Breast epithelium (tissue), 4 donors: ENCODE measurements at regions not wholly inside any gene's neighbourhood (a gene's known extent, or its start where the extent isn't known, plus 50 kb on each side); places are given as distances from the start of the nearest gene placed in this dataset.

Source experiments
- DNase-seq, 2 donors: peaks; one replicate each; pipeline ENCODE4 v3.0.0-alpha.2; 2019; ENCODE audit warnings: low spot score in 2 of 2
- H3K27ac ChIP-seq, 2 donors: fragments of 200-600 bp; sonication (generic) in 1 of 2; one replicate each; pipeline ENCODE4 v1.5.1; 2016 to 2019; ENCODE audit warnings: mild to moderate bottlenecking in 1 of 2
- H3K27me3 ChIP-seq, 2 donors: fragments of 200-600 bp; sonication (generic) in 1 of 2; one replicate each; pipeline versions ENCODE4 v1.5.1 to v1.6.0; 2017 to 2019; ENCODE audit warnings: control low read depth in 1 of 2, mild to moderate bottlenecking in 1 of 2
- H3K36me3 ChIP-seq: fragments of 200-600 bp; one replicate; pipeline ENCODE4 v1.5.1; 2019
- H3K4me1 ChIP-seq, 2 donors: fragments of 200-600 bp; sonication (generic); one replicate each; pipeline ENCODE4 v1.5.1; 2016 to 2019; ENCODE audit warnings: control low read depth in 1 of 2
- H3K4me3 ChIP-seq, 3 donors: fragments of 200-600 bp; sonication (generic); 1 replicate in 2 of 3; 2 replicates in 1 of 3; pipeline ENCODE4 v1.5.1; 2016 to 2019; ENCODE audit warnings: mild to moderate bottlenecking in 3 of 3, moderate library complexity in 2 of 3
- H3K9me3 ChIP-seq, 2 donors: fragments of 200-600 bp; sonication (generic) in 1 of 2; one replicate each; pipeline ENCODE4 v1.5.1; 2016 to 2019; ENCODE audit warnings: control low read depth in 1 of 2
- POLR2A ChIP-seq: fragments of 450-650 bp; IDR thresholded peaks from one replicate; pipeline ENCODE4 v1.6.1; 2016; ENCODE audit warnings: antibody characterized with exemption, mild to moderate bottlenecking, moderate library complexity
- POLR2AphosphoS5 ChIP-seq, 3 donors: sonication (generic); formaldehyde crosslinking; IDR thresholded peaks; one replicate each; pipeline ENCODE4 v1.6.1; 2017; ENCODE audit warnings: antibody characterized with exemption in 3 of 3
- intact Hi-C: fragments of 100-400 bp; cut with DNase I; formaldehyde crosslinking; loops from one replicate; pipeline ENCODE4 v1.15.1; 2023; ENCODE audit warnings: low total_unique reads
- TF ChIP-seq, protein P1 (sequence below), 3 donors: fragments of 450-650 bp; IDR thresholded peaks; one replicate each; pipeline ENCODE4 v1.5.1; 2016 to 2017; ENCODE audit warnings: antibody characterized with exemption in 3 of 3, mild to moderate bottlenecking in 3 of 3, moderate library complexity in 3 of 3

DNA sequence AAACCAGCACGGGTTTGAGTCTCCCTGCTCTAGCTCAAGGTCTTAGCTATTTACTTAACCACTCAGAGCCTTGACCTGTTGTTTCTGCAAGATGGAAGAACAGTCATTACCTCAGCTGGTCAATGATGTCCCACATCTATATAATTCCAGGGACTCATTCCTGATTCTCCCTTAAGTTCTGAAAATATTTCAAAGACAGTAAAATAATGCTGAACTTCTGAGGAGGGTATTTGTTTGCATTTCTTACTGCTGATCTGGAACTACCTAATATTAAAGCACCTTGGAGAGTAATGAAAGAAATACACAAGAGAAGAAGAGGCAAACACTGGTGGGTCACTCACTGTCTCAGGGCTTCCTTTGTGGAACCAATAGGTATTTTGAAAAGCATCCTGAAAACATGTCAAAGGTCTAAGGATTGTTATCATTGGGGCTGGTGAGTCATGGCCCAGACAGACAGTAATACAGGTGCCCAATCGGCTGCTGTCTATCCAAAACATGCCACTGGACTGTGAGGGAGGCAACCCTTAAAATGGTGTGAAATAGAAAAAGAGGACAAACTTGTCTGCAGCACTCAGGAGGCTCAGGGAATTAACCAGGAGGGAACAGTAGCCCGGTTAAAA lies 88.7 kb upstream of the EGLN3 start:
- H3K36me3 ChIP-seq: no peaks in the 10 kb centered on the region
- peaks cover 0 to 3% of the 10 kb centered on the region in 2 donors for H3K4me1 ChIP-seq
- TF ChIP-seq, protein P1, sequence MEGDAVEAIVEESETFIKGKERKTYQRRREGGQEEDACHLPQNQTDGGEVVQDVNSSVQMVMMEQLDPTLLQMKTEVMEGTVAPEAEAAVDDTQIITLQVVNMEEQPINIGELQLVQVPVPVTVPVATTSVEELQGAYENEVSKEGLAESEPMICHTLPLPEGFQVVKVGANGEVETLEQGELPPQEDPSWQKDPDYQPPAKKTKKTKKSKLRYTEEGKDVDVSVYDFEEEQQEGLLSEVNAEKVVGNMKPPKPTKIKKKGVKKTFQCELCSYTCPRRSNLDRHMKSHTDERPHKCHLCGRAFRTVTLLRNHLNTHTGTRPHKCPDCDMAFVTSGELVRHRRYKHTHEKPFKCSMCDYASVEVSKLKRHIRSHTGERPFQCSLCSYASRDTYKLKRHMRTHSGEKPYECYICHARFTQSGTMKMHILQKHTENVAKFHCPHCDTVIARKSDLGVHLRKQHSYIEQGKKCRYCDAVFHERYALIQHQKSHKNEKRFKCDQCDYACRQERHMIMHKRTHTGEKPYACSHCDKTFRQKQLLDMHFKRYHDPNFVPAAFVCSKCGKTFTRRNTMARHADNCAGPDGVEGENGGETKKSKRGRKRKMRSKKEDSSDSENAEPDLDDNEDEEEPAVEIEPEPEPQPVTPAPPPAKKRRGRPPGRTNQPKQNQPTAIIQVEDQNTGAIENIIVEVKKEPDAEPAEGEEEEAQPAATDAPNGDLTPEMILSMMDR (IDR thresholded peaks at IDR 0.05): no peak
- TF ChIP-seq POLR2AphosphoS5 (IDR thresholded peaks at IDR 0.05) (no peak), POLR2A (no peak)
- no peak overlapping the region for H3K27ac ChIP-seq
- no peaks in the 10 kb centered on the region for H3K9me3 ChIP-seq
- no peak overlapping the region for H3K4me3 ChIP-seq
- no peak for DNase-seq
- intact Hi-C loops: no loop called here
- no peaks in the 10 kb centered on the region for H3K27me3 ChIP-seq

DNA sequence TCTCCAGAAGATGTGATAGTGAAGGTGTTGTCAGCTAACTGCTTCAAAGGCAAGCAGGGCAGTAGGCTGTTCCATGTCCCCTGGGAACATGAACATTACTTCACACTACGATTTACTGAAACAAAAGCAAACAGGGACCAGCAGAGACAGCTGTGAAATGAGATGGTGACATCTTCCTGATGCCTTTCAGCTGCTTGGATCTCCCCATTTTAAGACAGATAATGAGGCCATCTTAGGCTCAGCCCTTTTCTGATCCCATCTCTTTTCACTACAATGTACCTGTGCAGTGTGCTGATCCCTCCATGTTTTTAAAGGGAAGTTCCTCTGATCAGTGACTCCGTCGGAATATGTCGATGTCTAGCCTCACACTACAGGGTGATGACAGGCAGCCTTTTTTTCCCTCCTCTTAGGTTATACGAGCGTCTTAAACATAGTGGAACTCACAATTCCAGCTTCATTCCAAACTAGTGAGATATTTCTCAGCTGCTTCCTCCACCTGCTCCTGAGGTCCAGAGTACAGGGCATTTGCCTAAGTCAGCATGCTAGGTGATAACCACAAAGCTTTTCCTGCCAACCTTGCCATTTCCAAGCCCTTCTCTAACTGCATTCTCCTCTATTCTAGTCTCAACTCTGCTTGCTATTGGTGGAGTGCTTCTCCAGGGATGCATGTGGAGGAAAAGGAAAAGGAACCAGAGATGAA lies 87.6 kb upstream of the EGLN3 start:
- Histone ChIP-seq H3K4me1 (peaks cover 0 to 3% of the 10 kb centered on the region in 2 donors), H3K4me3 (no peak overlapping the region), H3K27me3 (no peaks in the 10 kb centered on the region), H3K27ac (no peak overlapping the region), H3K36me3 (no peaks in the 10 kb centered on the region), H3K9me3 (no peaks in the 10 kb centered on the region)
- TF ChIP-seq POLR2A: no peak
- TF ChIP-seq, protein P1 (IDR thresholded peaks at IDR 0.05): no peak
- TF ChIP-seq POLR2AphosphoS5 (IDR thresholded peaks at IDR 0.05): no peak
- DNase-seq: no peak
- intact Hi-C loops: no loop called here

DNA sequence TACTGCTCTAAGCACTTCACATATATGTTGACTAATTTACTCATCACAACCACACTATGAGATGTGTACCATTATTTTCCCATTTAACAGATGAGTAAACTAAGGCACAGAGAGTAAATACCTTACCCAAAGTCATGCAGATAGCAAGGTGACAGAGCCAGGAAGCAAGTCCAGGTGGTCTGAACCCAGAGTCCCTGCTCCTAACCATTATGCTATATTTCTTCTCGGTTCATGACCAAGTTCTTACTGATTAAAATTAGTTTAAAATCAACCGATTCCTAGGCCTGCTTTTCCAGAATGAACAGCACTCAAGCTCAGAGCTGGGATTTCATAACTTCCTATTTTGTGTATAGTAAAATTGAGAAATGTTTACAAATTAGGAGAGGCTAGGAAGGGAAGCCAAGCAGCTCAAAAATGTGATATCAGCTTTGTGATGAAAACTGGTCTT lies 85.5 kb upstream of the EGLN3 start:
- H3K9me3 ChIP-seq: no peaks in the 10 kb centered on the region
- TF ChIP-seq POLR2AphosphoS5 (IDR thresholded peaks at IDR 0.05) (no peak), POLR2A (no peak)
- TF ChIP-seq, protein P1 (IDR thresholded peaks at IDR 0.05): no peak
- no peak overlapping the region for H3K4me3 ChIP-seq
- no peaks in the 10 kb centered on the region for H3K27me3 ChIP-seq
- peak overlapping the region; percentile 68 to 84 for H3K27ac ChIP-seq
- DNase-seq: no peak
- H3K4me1 ChIP-seq: peaks cover 0 to 3% of the 10 kb centered on the region in 2 donors
- H3K36me3 ChIP-seq: no peaks in the 10 kb centered on the region
- intact Hi-C loops: no loop called here

DNA sequence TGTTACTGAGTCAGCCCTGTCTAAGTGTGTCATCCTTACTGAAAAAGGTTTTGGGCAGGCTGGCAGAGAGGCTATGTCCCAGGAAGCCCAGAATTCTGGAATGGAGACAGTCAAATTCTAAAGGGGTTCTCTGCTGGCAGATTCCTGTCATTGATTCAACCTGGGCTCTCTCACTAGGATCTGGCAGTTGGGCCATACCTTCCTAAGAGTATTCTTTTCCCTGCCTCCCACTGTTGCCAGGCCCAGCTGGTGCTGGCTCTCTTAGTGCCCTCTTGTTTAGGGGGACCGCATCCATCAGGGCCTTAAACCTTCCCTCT lies 85.0 kb upstream of the EGLN3 start:
- TF ChIP-seq POLR2A (no peak), POLR2AphosphoS5 (IDR thresholded peaks at IDR 0.05) (no peak)
- TF ChIP-seq, protein P1 (IDR thresholded peaks at IDR 0.05): no peak
- H3K4me3 ChIP-seq: no peak overlapping the region
- no peak for DNase-seq
- H3K27me3 ChIP-seq: no peaks in the 10 kb centered on the region
- peaks cover 0 to 3% of the 10 kb centered on the region in 2 donors for H3K4me1 ChIP-seq
- H3K36me3 ChIP-seq: no peaks in the 10 kb centered on the region
- peak overlapping the region; percentile 68 to 84 for H3K27ac ChIP-seq
- no peaks in the 10 kb centered on the region for H3K9me3 ChIP-seq
- intact Hi-C loops: no loop called here

DNA sequence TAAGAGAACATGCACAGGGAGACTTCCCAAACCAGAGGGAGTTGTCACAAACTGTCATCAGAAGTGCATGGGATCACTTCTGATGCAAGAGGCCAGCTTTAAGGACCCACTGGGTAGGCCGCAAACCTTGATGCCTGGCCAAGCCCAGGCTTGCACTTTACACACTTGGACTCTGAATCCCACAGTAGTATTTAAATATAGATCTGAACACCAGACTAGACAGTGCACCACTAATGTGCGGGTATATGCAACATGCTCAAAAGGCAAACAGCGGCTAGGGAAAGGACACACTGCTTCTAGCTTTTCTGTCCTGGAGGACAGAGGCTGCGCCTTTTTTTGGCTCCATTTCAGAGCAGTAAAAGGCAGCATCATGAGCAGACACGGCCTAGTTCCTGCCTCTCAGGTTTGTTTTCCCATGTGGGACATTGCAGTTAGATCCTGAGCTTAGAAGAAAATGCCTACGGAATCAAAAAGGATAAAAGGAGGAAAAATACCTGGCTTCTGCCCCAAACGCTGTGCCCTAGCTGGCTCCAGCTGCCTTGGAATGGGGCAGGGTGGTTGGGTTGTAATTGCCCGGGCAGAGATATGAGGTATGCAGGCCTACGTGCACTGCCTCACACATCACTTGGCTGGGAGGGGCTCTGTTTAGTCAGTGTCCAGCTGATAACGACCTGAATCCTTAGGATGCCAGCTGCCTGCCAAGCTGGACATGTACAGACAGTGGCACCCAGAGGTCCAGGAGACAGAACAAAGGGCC lies 84.5 kb upstream of the EGLN3 start:
- no peak for DNase-seq
- H3K9me3 ChIP-seq: no peaks in the 10 kb centered on the region
- intact Hi-C loops: no loop called here
- no peaks in the 10 kb centered on the region for H3K36me3 ChIP-seq
- H3K4me1 ChIP-seq: peaks cover 0 to 3% of the 10 kb centered on the region in 2 donors
- peak overlapping the region; percentile 68 to 84 for H3K27ac ChIP-seq
- H3K27me3 ChIP-seq: no peaks in the 10 kb centered on the region
- TF ChIP-seq POLR2AphosphoS5 (IDR thresholded peaks at IDR 0.05) (no peak), POLR2A (no peak)
- TF ChIP-seq, protein P1 (IDR thresholded peaks at IDR 0.05): no peak
- H3K4me3 ChIP-seq: no peak overlapping the region
